ENCODE measurements at regions not wholly inside any gene's neighbourhood (a gene's known extent, or its start where the extent isn't known, plus 50 kb on each side); places are given as distances from the start of the nearest gene placed in this dataset.

DNA sequence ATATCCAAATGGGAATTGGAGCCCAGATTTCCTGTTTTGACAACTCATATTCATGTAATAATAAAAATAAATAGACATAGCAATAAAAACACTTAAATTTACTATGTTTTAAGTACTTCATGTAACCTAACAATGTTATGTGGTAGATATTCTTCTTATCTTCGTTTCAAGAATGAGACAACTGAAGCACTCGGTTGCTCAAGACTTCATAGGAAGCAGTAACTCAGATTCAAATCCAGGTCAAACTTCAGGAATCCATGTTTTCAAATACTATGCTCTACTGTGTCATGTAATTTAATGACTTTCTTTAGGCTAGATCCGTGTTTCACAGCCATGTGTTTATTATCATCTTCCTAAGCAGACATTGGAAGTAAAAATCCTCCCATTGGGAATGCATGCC is 492.2 kb downstream of the CNTN3 start:
- Histone ChIP-seq H3K4me3 (ENCODE audit: low read depth, low read length) (no peak overlapping the region), H3K27me3 (ENCODE audit: control insufficient read depth, insufficient read depth, low read length) (no peaks in the 10 kb centered on the region), H3K36me3 (ENCODE audit: control insufficient read depth, insufficient read depth, low read length) (no peaks in the 10 kb centered on the region)
- DNase-seq (ENCODE audit: low read depth) (no peak), FAIRE-seq (no peak)
- TF ChIP-seq, protein P1, sequence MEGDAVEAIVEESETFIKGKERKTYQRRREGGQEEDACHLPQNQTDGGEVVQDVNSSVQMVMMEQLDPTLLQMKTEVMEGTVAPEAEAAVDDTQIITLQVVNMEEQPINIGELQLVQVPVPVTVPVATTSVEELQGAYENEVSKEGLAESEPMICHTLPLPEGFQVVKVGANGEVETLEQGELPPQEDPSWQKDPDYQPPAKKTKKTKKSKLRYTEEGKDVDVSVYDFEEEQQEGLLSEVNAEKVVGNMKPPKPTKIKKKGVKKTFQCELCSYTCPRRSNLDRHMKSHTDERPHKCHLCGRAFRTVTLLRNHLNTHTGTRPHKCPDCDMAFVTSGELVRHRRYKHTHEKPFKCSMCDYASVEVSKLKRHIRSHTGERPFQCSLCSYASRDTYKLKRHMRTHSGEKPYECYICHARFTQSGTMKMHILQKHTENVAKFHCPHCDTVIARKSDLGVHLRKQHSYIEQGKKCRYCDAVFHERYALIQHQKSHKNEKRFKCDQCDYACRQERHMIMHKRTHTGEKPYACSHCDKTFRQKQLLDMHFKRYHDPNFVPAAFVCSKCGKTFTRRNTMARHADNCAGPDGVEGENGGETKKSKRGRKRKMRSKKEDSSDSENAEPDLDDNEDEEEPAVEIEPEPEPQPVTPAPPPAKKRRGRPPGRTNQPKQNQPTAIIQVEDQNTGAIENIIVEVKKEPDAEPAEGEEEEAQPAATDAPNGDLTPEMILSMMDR (IDR thresholded peaks at IDR 0.05; ENCODE audit: insufficient read depth, low read length, severe bottlenecking), result no peak

DNA sequence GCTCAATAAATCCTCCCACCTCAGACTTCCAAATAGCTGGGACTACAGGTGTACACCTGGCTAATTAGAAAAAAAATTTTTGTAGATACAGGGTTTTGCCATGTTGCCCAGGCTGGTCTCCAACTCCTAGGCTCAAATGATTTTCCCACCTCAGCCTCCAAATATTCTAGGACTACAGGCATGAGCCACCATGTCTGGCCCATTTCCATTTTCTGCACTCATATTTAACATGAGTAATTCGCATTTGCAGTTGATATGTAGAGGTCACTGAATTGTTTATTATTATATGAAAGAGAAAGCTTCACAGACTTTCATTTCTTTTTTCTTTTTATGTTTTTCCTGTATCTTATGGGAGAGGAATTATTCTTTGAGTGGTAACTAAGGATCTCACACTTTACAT is 492.7 kb downstream of the CNTN3 start:
- FAIRE-seq (no peak), DNase-seq (ENCODE audit: low read depth) (no peak)
- Histone ChIP-seq H3K4me3 (ENCODE audit: low read depth, low read length) (no peak overlapping the region), H3K27me3 (ENCODE audit: control insufficient read depth, insufficient read depth, low read length) (no peaks in the 10 kb centered on the region), H3K36me3 (ENCODE audit: control insufficient read depth, insufficient read depth, low read length) (no peaks in the 10 kb centered on the region)
- TF ChIP-seq, protein P1 (IDR thresholded peaks at IDR 0.05; ENCODE audit: insufficient read depth, low read length, severe bottlenecking), result no peak

DNA sequence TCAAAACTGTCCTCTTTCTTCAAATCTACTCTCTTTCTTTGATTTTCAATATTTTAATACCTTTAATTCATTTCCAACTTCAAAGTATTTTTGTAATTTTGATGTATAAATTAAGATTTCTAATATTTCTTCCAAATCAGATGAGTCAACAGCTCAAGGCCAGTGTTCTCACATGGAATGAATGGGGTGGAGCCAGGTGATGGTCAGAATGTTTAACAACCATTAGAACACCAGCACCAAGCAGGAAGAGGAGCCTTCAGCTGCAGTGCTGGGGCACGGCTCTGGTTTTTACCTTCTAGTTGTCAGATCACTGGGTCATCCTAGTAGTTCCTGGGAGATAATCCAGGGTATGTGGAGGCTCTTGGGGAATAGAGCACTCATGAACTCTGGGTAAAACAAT is 494.5 kb upstream of the PDZRN3 start:
- no peak overlapping the region for H3K4me3 ChIP-seq (ENCODE audit: low read depth, low read length)
- no peaks in the 10 kb centered on the region for H3K27me3 ChIP-seq (ENCODE audit: control insufficient read depth, insufficient read depth, low read length)
- TF ChIP-seq, protein P1 (IDR thresholded peaks at IDR 0.05; ENCODE audit: insufficient read depth, low read length, severe bottlenecking), result no peak
- FAIRE-seq (no peak), DNase-seq (ENCODE audit: low read depth) (no peak)
- H3K36me3 ChIP-seq (ENCODE audit: control insufficient read depth, insufficient read depth, low read length), result no peaks in the 10 kb centered on the region

DNA sequence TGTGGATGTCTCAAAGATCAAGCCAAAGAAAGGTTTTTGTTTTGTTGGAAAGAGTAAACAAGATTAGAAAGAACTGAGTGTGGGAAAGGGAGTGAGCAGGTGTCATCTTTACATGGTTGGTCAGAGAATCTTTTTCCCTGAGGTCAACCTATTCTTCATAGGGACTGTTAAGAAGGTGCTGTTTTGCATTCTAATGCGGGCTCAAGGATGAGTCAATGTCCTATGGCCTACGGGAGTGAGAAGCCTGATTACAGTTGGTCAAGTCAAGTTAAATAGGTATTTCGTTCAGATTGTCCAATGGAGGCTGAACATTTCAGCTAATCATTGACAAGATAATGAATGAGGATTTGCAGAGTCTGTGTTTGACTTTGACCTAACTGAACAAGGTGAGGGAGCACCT is 491.2 kb upstream of the PDZRN3 start:
- TF ChIP-seq, protein P1 (IDR thresholded peaks at IDR 0.05; ENCODE audit: insufficient read depth, low read length, severe bottlenecking), result no peak
- FAIRE-seq (no peak), DNase-seq (ENCODE audit: low read depth) (no peak)
- H3K4me3 ChIP-seq (ENCODE audit: low read depth, low read length), result no peak overlapping the region
- no peaks in the 10 kb centered on the region for H3K27me3 ChIP-seq (ENCODE audit: control insufficient read depth, insufficient read depth, low read length)
- H3K36me3 ChIP-seq (ENCODE audit: control insufficient read depth, insufficient read depth, low read length), result no peaks in the 10 kb centered on the region

DNA sequence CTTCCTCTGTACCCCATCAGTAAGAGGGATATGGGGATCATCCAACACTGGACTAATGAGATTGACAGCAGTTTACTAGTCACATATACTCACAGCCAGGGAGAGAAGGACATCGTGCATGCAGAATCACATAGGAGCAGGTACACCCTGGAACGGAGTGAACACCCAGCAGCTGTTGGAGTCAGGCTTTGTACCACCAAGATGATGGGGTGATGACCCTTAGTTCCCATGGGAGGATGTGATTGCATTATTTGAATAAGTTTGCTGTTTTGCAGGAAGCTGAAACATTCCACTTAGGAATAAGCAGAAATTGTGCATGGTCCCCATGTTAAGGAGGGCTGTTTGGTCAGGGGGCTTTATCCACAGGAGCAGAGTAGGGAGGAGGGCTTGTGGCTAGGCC is 482.7 kb upstream of the PDZRN3 start:
- Histone ChIP-seq H3K27me3 (ENCODE audit: control insufficient read depth, insufficient read depth, low read length) (no peaks in the 10 kb centered on the region), H3K36me3 (ENCODE audit: control insufficient read depth, insufficient read depth, low read length) (no peaks in the 10 kb centered on the region), H3K4me3 (ENCODE audit: low read depth, low read length) (no peak overlapping the region)
- DNase-seq (ENCODE audit: low read depth) (no peak), FAIRE-seq (no peak)
- TF ChIP-seq, protein P1 (IDR thresholded peaks at IDR 0.05; ENCODE audit: insufficient read depth, low read length, severe bottlenecking), result no peak

DNA sequence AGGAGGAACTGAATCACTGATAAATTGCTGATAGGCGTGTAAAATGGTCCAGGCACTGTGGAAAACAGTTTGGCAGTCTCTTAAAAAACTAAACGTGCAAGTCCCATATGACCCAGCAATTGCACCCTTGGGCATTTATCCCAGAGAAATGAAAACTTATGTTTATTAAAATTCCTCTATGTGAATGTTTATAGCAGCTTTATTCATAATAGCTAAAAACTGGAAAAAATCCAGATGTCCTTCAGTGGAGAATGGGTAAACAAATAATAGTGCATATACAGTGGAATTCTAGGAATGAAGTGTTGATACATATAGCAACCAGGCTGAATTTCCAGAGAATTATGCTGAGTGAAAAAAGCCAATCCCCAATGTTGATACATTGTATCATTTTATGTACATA is 482.2 kb upstream of the PDZRN3 start:
- H3K36me3 ChIP-seq (ENCODE audit: control insufficient read depth, insufficient read depth, low read length), result no peaks in the 10 kb centered on the region
- FAIRE-seq (no peak), DNase-seq (ENCODE audit: low read depth) (no peak)
- TF ChIP-seq, protein P1 (IDR thresholded peaks at IDR 0.05; ENCODE audit: insufficient read depth, low read length, severe bottlenecking), result no peak
- H3K4me3 ChIP-seq (ENCODE audit: low read depth, low read length), result no peak overlapping the region
- no peaks in the 10 kb centered on the region for H3K27me3 ChIP-seq (ENCODE audit: control insufficient read depth, insufficient read depth, low read length)
